GM12892 (cell line): ENCODE measurements at regions not wholly inside any gene's neighbourhood (a gene's known extent, or its start where the extent isn't known, plus 50 kb on each side); places are given as distances from the start of the nearest gene placed in this dataset.
"Not testable (repeated sequence)": the region's sequence is repeated elsewhere in the genome, so short reads cannot be mapped to it uniquely, and the experiment has no call there.

ENCODE experiments used
- POLR2A ChIP-seq: IDR thresholded peaks from 2 replicates; pipeline ENCODE4 v1.6.1; 2011; ENCODE audit warnings: low read depth, low read length, control low read depth
- POLR2AphosphoS5 ChIP-seq: IDR thresholded peaks from 2 replicates; pipeline ENCODE4 v1.6.1; 2011; ENCODE audit warnings: low read depth, low read length, control low read depth

DNA sequence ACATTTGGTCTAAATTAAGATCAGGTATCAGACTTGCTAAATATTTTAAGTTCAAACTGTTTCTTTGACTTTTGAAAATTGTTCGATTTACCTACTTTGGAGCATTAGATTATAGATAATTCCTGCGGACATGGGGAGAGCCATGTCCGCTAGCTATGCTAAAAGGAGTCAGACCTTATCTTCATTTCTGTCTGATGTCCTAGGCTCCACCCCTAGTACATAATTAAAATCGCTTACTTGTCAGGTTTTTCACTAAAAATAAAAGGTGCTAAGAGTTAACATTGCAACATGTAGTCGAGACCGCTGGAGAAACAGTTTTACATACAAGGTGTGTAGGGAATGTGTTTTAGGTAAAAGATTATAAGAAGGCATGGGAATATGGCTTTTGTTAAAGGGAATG, 71.9 kb upstream of the EPS8L3 start:
- TF ChIP-seq POLR2A, POLR2AphosphoS5: not testable (repeated sequence)
